Fibroblast of pulmonary artery (primary cell): ENCODE measurements at regions not wholly inside any gene's neighbourhood (a gene's known extent, or its start where the extent isn't known, plus 50 kb on each side); places are given as distances from the start of the nearest gene placed in this dataset.
A peak's percentile ranks its signal among the peaks of the same experiment; 100 is the strongest.

Experiments used
- DNase-seq: peaks from one replicate; pipeline ENCODE4 v3.0.0-alpha.2; 2010; ENCODE audit warnings: low read depth
- H3K4me3 ChIP-seq: replicated peaks from 2 replicates; pipeline ENCODE4 v1.5.1; 2011; ENCODE audit warnings: low read depth, mild to moderate bottlenecking, control low read depth, low read length, moderate library complexity
- CTCF ChIP-seq: IDR thresholded peaks from 2 replicates; pipeline ENCODE4 v1.5.1; 2011; ENCODE audit warnings: mild to moderate bottlenecking, control low read depth, low read length, inconsistent platforms; ENCODE audit errors: missing control alignments

GRCh38 chr1:56175211-56175610 is 404.2 kb downstream of the PLPP3 start:
- DNase-seq = no peak
- no peak for TF ChIP-seq CTCF
- H3K4me3 ChIP-seq = no peak overlapping the region

DNA sequence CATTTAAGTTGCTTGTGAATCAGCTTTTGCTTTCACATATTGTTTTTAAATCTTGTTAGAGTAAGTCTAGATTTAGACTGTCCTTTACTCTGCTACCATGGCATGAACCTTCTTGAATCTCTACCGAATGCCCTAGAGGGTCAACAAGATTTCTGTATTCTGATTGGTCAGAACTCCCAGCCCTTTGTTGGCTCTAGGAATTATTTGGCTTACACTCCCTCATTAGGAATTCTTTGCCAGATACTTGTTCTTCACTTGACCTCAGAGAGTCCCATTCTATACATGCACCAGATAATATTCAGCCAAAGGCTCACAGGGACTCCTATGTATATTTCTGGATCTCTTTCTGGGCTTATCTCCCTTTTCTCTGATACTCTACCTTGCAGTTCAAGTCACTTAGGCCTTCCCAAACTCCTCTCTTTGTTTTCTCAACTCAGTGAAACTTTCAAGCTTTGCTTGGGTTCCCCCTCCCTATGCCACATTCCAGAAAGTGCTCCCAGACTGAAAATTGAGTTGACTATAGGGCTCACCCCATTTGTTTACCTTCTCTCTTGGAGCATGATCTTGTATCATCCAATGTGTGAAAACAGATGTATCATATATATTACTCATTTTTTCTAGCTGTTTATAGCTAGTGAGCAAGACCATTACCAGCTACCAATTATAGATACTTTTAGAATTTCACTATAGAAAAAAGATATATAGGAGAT is 405.0 kb downstream of the PLPP3 start:
- no peak for DNase-seq
- H3K4me3 ChIP-seq = no peak overlapping the region
- TF ChIP-seq CTCF = no peak

GRCh38 chr1:56173736-56174135 is 405.6 kb downstream of the PLPP3 start:
- no peak for TF ChIP-seq CTCF
- DNase-seq = no peak

DNA sequence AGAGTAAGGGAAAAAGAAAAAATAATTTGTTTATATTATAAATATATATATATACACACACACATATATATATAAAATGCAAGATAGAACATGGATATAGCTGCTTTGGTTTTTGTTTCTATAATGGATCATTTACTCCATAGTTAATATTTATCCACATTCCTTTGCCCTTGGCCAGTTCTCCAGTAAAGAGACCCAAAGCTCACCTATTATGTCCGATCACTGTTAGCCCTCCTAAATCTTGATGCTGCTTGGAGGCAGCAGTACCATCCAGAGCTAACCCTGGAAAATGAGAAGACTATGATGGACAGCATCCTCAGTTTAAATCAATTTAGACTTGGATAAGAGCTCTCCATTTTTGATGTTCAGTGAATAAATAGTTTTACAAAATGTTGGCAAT is 407.7 kb downstream of the PLPP3 start:
- H3K4me3 ChIP-seq = no peak overlapping the region
- no peak for DNase-seq
- no peak for TF ChIP-seq CTCF

More at GRCh38 chr1:56173736-56174135, 405.6 kb downstream of the PLPP3 start:
- no peak overlapping the region for H3K4me3 ChIP-seq

DNA sequence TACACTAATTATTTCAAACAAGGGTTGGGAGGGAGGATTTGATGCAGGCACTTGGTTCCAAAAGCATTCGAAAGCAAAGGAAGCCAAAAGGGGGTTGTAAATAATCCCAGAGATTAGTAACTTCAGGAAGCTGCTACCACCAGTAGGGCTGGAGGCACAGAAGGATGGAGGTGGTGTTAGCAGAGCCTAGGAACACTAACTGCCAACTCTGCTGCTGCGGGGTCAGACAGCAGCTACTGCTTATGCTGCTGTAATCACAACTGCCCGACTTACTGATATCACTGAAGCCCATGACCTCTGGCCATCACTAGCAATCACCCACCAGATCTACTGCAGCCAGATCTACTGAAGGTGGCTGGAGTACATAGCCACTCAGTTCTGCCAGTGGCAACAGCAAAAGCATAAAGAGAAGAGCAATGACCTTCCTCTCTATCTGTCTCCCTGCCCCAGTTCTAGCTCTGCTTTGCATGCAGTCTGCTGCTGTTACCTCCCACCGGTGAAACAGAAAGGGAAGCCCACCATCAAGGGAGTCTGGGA is 408.5 kb downstream of the PLPP3 start:
- no peak overlapping the region for H3K4me3 ChIP-seq
- no peak for TF ChIP-seq CTCF
- no peak for DNase-seq

DNA sequence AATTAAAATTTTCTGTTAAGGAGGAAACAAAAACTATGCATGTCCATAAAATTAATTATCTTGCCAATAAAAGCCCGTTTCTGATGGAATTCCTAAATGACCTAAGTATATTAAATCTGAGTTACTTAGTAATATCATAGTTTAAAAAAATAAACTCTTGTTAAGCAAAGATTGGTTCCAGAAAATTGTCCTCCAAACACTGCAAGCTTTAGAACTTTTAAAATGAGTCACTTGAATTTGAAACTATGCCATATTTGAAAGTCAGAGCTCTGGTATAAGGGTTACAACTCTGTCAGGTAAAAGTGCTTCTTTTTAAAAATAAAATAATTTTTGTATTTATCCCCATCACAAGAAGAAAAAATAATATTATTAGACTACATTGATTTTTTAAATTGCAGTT is 409.5 kb downstream of the PLPP3 start:
- DNase-seq = peak; percentile 29
- no peak overlapping the region for H3K4me3 ChIP-seq
- TF ChIP-seq CTCF = no peak

GRCh38 chr1:56168176-56168575 is 411.2 kb downstream of the PLPP3 start:
- DNase-seq = no peak
- TF ChIP-seq CTCF = no peak
- no peak overlapping the region for H3K4me3 ChIP-seq
